ENCODE measurements at regions not wholly inside any gene's neighbourhood (a gene's known extent, or its start where the extent isn't known, plus 50 kb on each side); places are given as distances from the start of the nearest gene placed in this dataset.

DNA sequence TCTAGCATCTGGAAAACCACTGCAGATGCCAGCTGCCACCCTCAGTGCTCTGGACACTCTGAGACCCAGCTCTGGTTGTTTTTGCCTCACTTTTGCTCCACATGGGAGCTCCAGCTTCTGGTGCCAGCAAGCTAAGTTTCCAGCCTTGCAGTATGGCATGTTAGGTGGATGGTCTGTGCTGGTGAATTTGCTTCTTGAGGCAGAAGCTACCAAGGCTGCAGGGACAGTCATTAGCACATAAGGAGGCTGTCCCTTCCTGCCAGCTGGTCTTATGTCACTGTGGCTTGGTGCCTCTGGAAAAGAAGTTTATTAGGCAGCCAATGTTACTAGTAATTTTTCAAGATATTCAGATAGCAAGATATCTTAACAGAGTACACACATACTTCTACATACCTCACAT is 64.2 kb upstream of the CSRP2 start:
- intact Hi-C loops (cut with micrococcal nuclease; ENCODE audit: unreplicated experiment) = no loop called here
- Histone ChIP-seq H3K4me2 (ENCODE audit: low read depth, low read length) (no peak overlapping the region), H3K9ac (ENCODE audit: insufficient read depth, low read depth, low read length) (no peak overlapping the region), H2AFZ (ENCODE audit: low read length) (no peak overlapping the region), H3K27ac (ENCODE audit: extremely low read length, insufficient read depth, low read length) (no peak overlapping the region), H4K20me1 (ENCODE audit: insufficient read depth, low read length) (no peaks in the 10 kb centered on the region), H3K4me1 (ENCODE audit: insufficient read depth, low read length) (no peaks in the 10 kb centered on the region), H3K27me3 (ENCODE audit: control insufficient read depth in 1 of 2, insufficient read depth in 2 of 2, low read length in 2 of 2) (no peaks in the 10 kb centered on the region), H3K36me3 (replicated peaks in 1 of 2; ENCODE audit: control insufficient read depth in 1 of 2, insufficient read depth in 2 of 2, low read length in 2 of 2) (no peaks in the 10 kb centered on the region), H3K9me3 (ENCODE audit: low read length) (no peaks in the 10 kb centered on the region), H3K79me2 (ENCODE audit: insufficient read depth, low read length) (no peaks in the 10 kb centered on the region), H3K4me3 (replicated peaks in 1 of 3; ENCODE audit: insufficient read depth in 1 of 3, low read depth in 2 of 3, low read length in 3 of 3) (no peak overlapping the region)
- FAIRE-seq (no peak), ATAC-seq (no peak), DNase-seq (ENCODE audit: low spot score) (no peak)
- no TSS peak for BruUV-seq (replicated peaks)
- POLR2A ChIA-PET = no interaction called here
- CTCF ChIA-PET (ENCODE audit: low intra/inter-chr PET ratio, low total read pairs) = no interaction called here
- in situ Hi-C loops (cut with HindIII; ENCODE audit: extremely low pct_ligation_motif_present, low pct_unique_long_range_greater_than_20kb) = no loop called here
- no peak for TF ChIP-seq ATRX (CRISPR knock-in tag; IDR thresholded peaks at IDR 0.05; ENCODE audit: borderline replicate concordance)
- TF ChIP-seq, protein P1, sequence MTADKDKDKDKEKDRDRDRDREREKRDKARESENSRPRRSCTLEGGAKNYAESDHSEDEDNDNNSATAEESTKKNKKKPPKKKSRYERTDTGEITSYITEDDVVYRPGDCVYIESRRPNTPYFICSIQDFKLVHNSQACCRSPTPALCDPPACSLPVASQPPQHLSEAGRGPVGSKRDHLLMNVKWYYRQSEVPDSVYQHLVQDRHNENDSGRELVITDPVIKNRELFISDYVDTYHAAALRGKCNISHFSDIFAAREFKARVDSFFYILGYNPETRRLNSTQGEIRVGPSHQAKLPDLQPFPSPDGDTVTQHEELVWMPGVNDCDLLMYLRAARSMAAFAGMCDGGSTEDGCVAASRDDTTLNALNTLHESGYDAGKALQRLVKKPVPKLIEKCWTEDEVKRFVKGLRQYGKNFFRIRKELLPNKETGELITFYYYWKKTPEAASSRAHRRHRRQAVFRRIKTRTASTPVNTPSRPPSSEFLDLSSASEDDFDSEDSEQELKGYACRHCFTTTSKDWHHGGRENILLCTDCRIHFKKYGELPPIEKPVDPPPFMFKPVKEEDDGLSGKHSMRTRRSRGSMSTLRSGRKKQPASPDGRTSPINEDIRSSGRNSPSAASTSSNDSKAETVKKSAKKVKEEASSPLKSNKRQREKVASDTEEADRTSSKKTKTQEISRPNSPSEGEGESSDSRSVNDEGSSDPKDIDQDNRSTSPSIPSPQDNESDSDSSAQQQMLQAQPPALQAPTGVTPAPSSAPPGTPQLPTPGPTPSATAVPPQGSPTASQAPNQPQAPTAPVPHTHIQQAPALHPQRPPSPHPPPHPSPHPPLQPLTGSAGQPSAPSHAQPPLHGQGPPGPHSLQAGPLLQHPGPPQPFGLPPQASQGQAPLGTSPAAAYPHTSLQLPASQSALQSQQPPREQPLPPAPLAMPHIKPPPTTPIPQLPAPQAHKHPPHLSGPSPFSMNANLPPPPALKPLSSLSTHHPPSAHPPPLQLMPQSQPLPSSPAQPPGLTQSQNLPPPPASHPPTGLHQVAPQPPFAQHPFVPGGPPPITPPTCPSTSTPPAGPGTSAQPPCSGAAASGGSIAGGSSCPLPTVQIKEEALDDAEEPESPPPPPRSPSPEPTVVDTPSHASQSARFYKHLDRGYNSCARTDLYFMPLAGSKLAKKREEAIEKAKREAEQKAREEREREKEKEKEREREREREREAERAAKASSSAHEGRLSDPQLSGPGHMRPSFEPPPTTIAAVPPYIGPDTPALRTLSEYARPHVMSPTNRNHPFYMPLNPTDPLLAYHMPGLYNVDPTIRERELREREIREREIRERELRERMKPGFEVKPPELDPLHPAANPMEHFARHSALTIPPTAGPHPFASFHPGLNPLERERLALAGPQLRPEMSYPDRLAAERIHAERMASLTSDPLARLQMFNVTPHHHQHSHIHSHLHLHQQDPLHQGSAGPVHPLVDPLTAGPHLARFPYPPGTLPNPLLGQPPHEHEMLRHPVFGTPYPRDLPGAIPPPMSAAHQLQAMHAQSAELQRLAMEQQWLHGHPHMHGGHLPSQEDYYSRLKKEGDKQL (CRISPR knock-in tag; IDR thresholded peaks at IDR 0.05; ENCODE audit: low read depth) = no peak
- no peak for TF ChIP-seq ZBTB1 (CRISPR knock-in tag; IDR thresholded peaks at IDR 0.05; ENCODE audit: borderline replicate concordance)
- no peak for TF ChIP-seq ZNF513 (CRISPR knock-in tag; conservative IDR thresholded peaks at IDR 0.05)
- TF ChIP-seq, protein P2, sequence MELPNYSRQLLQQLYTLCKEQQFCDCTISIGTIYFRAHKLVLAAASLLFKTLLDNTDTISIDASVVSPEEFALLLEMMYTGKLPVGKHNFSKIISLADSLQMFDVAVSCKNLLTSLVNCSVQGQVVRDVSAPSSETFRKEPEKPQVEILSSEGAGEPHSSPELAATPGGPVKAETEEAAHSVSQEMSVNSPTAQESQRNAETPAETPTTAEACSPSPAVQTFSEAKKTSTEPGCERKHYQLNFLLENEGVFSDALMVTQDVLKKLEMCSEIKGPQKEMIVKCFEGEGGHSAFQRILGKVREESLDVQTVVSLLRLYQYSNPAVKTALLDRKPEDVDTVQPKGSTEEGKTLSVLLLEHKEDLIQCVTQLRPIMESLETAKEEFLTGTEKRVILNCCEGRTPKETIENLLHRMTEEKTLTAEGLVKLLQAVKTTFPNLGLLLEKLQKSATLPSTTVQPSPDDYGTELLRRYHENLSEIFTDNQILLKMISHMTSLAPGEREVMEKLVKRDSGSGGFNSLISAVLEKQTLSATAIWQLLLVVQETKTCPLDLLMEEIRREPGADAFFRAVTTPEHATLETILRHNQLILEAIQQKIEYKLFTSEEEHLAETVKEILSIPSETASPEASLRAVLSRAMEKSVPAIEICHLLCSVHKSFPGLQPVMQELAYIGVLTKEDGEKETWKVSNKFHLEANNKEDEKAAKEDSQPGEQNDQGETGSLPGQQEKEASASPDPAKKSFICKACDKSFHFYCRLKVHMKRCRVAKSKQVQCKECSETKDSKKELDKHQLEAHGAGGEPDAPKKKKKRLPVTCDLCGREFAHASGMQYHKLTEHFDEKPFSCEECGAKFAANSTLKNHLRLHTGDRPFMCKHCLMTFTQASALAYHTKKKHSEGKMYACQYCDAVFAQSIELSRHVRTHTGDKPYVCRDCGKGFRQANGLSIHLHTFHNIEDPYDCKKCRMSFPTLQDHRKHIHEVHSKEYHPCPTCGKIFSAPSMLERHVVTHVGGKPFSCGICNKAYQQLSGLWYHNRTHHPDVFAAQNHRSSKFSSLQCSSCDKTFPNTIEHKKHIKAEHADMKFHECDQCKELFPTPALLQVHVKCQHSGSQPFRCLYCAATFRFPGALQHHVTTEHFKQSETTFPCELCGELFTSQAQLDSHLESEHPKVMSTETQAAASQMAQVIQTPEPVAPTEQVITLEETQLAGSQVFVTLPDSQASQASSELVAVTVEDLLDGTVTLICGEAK (IDR thresholded peaks at IDR 0.05) = no peak
- TF ChIP-seq, protein P2 (CRISPR knock-in tag; IDR thresholded peaks at IDR 0.05) = no peak
- TF ChIP-seq STAT5B (CRISPR knock-in tag; IDR thresholded peaks at IDR 0.05) = no peak
- TF ChIP-seq ZNF781 (CRISPR knock-in tag; IDR thresholded peaks at IDR 0.05; ENCODE audit: borderline replicate concordance, not compliant biosample characterization) = no peak
- no peak for TF ChIP-seq JUN (CRISPR knock-in tag; IDR thresholded peaks at IDR 0.05)

Data from HepG2 (cell line).